Activated naive CD4-positive, alpha-beta T cell treated with anti-CD3 and anti-CD28 coated beads, Interleukin-2, amount 50 U/mL, for 24 hours (primary cell): ENCODE measurements at regions not wholly inside any gene's neighbourhood (a gene's known extent, or its start where the extent isn't known, plus 50 kb on each side); places are given as distances from the start of the nearest gene placed in this dataset.
"Not testable (repeated sequence)": the region's sequence is repeated elsewhere in the genome, so short reads cannot be mapped to it uniquely, and the experiment has no call there.

Experiments
- H3K27ac Mint-ChIP-seq: one replicate; pipeline ENCODE4 v1.8.0; 2021; ENCODE audit warnings: mild to moderate bottlenecking, mixed read lengths
- H3K27me3 Mint-ChIP-seq: one replicate; pipeline ENCODE4 v1.8.0; 2021; ENCODE audit warnings: mixed read lengths
- H3K36me3 Mint-ChIP-seq: one replicate; pipeline ENCODE4 v1.8.0; 2021; ENCODE audit warnings: mixed read lengths
- H3K4me1 Mint-ChIP-seq: one replicate; pipeline ENCODE4 v1.8.0; 2021; ENCODE audit warnings: mixed read lengths
- H3K4me3 Mint-ChIP-seq: one replicate; pipeline ENCODE4 v1.8.0; 2021; ENCODE audit warnings: mild to moderate bottlenecking, mixed read lengths
- H3K9me3 Mint-ChIP-seq: one replicate; pipeline ENCODE4 v1.8.0; 2021; ENCODE audit warnings: mixed read lengths

GRCh38 chr3:72044231-72044855, 259.4 kb upstream of the PROK2 start:
- Mint-ChIP-seq H3K4me3 (no peak overlapping the region), H3K27me3 (peaks cover 3% of the 10 kb centered on the region), H3K36me3 (no peaks in the 10 kb centered on the region), H3K27ac (peak overlapping the region; percentile 48), H3K9me3 (no peaks in the 10 kb centered on the region), H3K4me1 (no peaks in the 10 kb centered on the region)

- Mint-ChIP-seq H3K36me3 (no peaks in the 10 kb centered on the region), H3K27ac (no peak overlapping the region), H3K9me3 (no peaks in the 10 kb centered on the region), H3K27me3 (peaks cover 3% of the 10 kb centered on the region), H3K4me3 (no peak overlapping the region), H3K4me1 (no peaks in the 10 kb centered on the region)
Observed at GRCh38 chr3:72043204-72044133, 258.5 kb upstream of the PROK2 start.

GRCh38 chr3:72042397-72043203, 257.7 kb upstream of the PROK2 start:
- H3K4me3 Mint-ChIP-seq: no peak overlapping the region
- no peak overlapping the region for H3K27ac Mint-ChIP-seq
- H3K27me3 Mint-ChIP-seq: peaks cover 8% of the 10 kb centered on the region
- no peaks in the 10 kb centered on the region for H3K4me1 Mint-ChIP-seq
- H3K36me3 Mint-ChIP-seq: no peaks in the 10 kb centered on the region
- peaks cover under 1% of the 10 kb centered on the region for H3K9me3 Mint-ChIP-seq

- Mint-ChIP-seq H3K9me3 (peaks cover 5% of the 10 kb centered on the region), H3K27ac (no peak overlapping the region), H3K4me1 (no peaks in the 10 kb centered on the region), H3K4me3 (no peak overlapping the region), H3K36me3 (no peaks in the 10 kb centered on the region), H3K27me3 (peaks cover 10% of the 10 kb centered on the region)
Observed at GRCh38 chr3:72041511-72041910, 256.6 kb upstream of the PROK2 start.

GRCh38 chr3:72041076-72041475, 256.1 kb upstream of the PROK2 start:
- Mint-ChIP-seq H3K9me3 (peaks cover 5% of the 10 kb centered on the region), H3K4me3 (no peak overlapping the region), H3K36me3 (no peaks in the 10 kb centered on the region), H3K27ac (no peak overlapping the region), H3K27me3 (peaks cover 13% of the 10 kb centered on the region), H3K4me1 (no peaks in the 10 kb centered on the region)

GRCh38 chr3:72039677-72040076, 254.7 kb upstream of the PROK2 start:
- H3K36me3 Mint-ChIP-seq: no peaks in the 10 kb centered on the region
- no peak overlapping the region for H3K4me3 Mint-ChIP-seq
- peaks cover 5% of the 10 kb centered on the region for H3K9me3 Mint-ChIP-seq
- H3K4me1 Mint-ChIP-seq: no peaks in the 10 kb centered on the region
- no peak overlapping the region for H3K27ac Mint-ChIP-seq
- peaks cover 13% of the 10 kb centered on the region for H3K27me3 Mint-ChIP-seq

GRCh38 chr3:72036899-72037298, 252.0 kb upstream of the PROK2 start:
- H3K4me1 Mint-ChIP-seq: no peaks in the 10 kb centered on the region
- H3K4me3 Mint-ChIP-seq: no peak overlapping the region
- H3K27me3 Mint-ChIP-seq: peaks cover 13% of the 10 kb centered on the region
- peaks cover 5% of the 10 kb centered on the region for H3K9me3 Mint-ChIP-seq
- H3K36me3 Mint-ChIP-seq: no peaks in the 10 kb centered on the region
- no peak overlapping the region for H3K27ac Mint-ChIP-seq

- Mint-ChIP-seq H3K36me3 (no peaks in the 10 kb centered on the region), H3K9me3 (peaks cover 5% of the 10 kb centered on the region), H3K4me1 (no peaks in the 10 kb centered on the region), H3K4me3 (no peak overlapping the region), H3K27ac (no peak overlapping the region), H3K27me3 (peaks cover 13% of the 10 kb centered on the region)
Observed at GRCh38 chr3:72035606-72036005, 250.7 kb upstream of the PROK2 start.

GRCh38 chr3:72034986-72035385, 250.0 kb upstream of the PROK2 start:
- H3K9me3 Mint-ChIP-seq: peaks cover 5% of the 10 kb centered on the region
- no peak overlapping the region for H3K27ac Mint-ChIP-seq
- no peaks in the 10 kb centered on the region for H3K4me1 Mint-ChIP-seq
- no peak overlapping the region for H3K4me3 Mint-ChIP-seq
- H3K36me3 Mint-ChIP-seq: no peaks in the 10 kb centered on the region
- H3K27me3 Mint-ChIP-seq: peaks cover 13% of the 10 kb centered on the region

GRCh38 chr3:72033666-72034428, 248.9 kb upstream of the PROK2 start:
- Mint-ChIP-seq H3K4me3 (no peak overlapping the region), H3K27me3 (peaks cover 10% of the 10 kb centered on the region), H3K9me3 (peaks cover 5% of the 10 kb centered on the region), H3K36me3 (no peaks in the 10 kb centered on the region), H3K4me1 (no peaks in the 10 kb centered on the region), H3K27ac (no peak overlapping the region)

GRCh38 chr3:72032441-72033135, 247.6 kb upstream of the PROK2 start:
- no peaks in the 10 kb centered on the region for H3K4me1 Mint-ChIP-seq
- H3K27ac Mint-ChIP-seq: no peak overlapping the region

GRCh38 chr3:72031581-72031980, 246.6 kb upstream of the PROK2 start:
- no peaks in the 10 kb centered on the region for H3K9me3 Mint-ChIP-seq
- no peak overlapping the region for H3K4me3 Mint-ChIP-seq
- H3K4me1 Mint-ChIP-seq: no peaks in the 10 kb centered on the region
- no peaks in the 10 kb centered on the region for H3K36me3 Mint-ChIP-seq
- H3K27me3 Mint-ChIP-seq: peaks cover 3% of the 10 kb centered on the region
- no peak overlapping the region for H3K27ac Mint-ChIP-seq

More at GRCh38 chr3:72032441-72033135, 247.6 kb upstream of the PROK2 start:
- H3K27me3 Mint-ChIP-seq: peaks cover 5% of the 10 kb centered on the region
- H3K36me3 Mint-ChIP-seq: no peaks in the 10 kb centered on the region
- H3K4me3 Mint-ChIP-seq: no peak overlapping the region
- peaks cover 4% of the 10 kb centered on the region for H3K9me3 Mint-ChIP-seq

- H3K4me1 Mint-ChIP-seq, H3K36me3 Mint-ChIP-seq, H3K27me3 Mint-ChIP-seq: not testable (repeated sequence)
Observed at GRCh38 chr3:72030296-72030695, 245.3 kb upstream of the PROK2 start.

GRCh38 chr3:72028726-72029125, 243.8 kb upstream of the PROK2 start:
- H3K4me1 Mint-ChIP-seq, H3K4me3 Mint-ChIP-seq, H3K27me3 Mint-ChIP-seq, H3K36me3 Mint-ChIP-seq, H3K9me3 Mint-ChIP-seq, H3K27ac Mint-ChIP-seq: not testable (repeated sequence)

More at GRCh38 chr3:72030296-72030695, 245.3 kb upstream of the PROK2 start:
- H3K4me3 Mint-ChIP-seq, H3K9me3 Mint-ChIP-seq, H3K27ac Mint-ChIP-seq: not testable (repeated sequence)

- not testable (repeated sequence) for H3K9me3 Mint-ChIP-seq, H3K27ac Mint-ChIP-seq, H3K4me3 Mint-ChIP-seq, H3K27me3 Mint-ChIP-seq, H3K36me3 Mint-ChIP-seq, H3K4me1 Mint-ChIP-seq
Observed at GRCh38 chr3:72028307-72028706, 243.4 kb upstream of the PROK2 start.
